Osteoblast (primary cell): ENCODE measurements at regions not wholly inside any gene's neighbourhood (a gene's known extent, or its start where the extent isn't known, plus 50 kb on each side); places are given as distances from the start of the nearest gene placed in this dataset.

Experiments used
- DNase-seq: peaks from one replicate; pipeline ENCODE4 v3.0.0; 2011; ENCODE audit warnings: low spot score, mixed read lengths; ENCODE audit not compliant: insufficient read length; ENCODE audit errors: missing footprints
- H2AFZ ChIP-seq: 2 replicates; pipeline ENCODE4 v1.6.0; 2011; ENCODE audit warnings: mild to moderate bottlenecking, low read length
- H3K27ac ChIP-seq: 2 replicates; pipeline ENCODE4 v1.5.1; 2011; ENCODE audit warnings: mild to moderate bottlenecking, low read depth, low read length, moderate library complexity
- H3K27me3 ChIP-seq: 2 replicates; pipeline ENCODE4 v1.6.0; 2012; ENCODE audit warnings: mild to moderate bottlenecking, control low read depth, inconsistent platforms, low read length, moderate library complexity; ENCODE audit not compliant: insufficient read depth
- H3K36me3 ChIP-seq: 2 replicates; pipeline ENCODE4 v1.5.1; 2011; ENCODE audit warnings: mild to moderate bottlenecking, low read length, control low read depth, moderate library complexity; ENCODE audit not compliant: insufficient read depth
- H3K4me1 ChIP-seq: 2 replicates; pipeline ENCODE4 v1.5.1; 2011; ENCODE audit warnings: mild to moderate bottlenecking, low read length, control low read depth, moderate library complexity; ENCODE audit not compliant: insufficient read depth
- H3K4me2 ChIP-seq: 2 replicates; pipeline ENCODE4 v1.6.0; 2011; ENCODE audit warnings: mild to moderate bottlenecking, low read length; ENCODE audit not compliant: insufficient read depth
- H3K4me3 ChIP-seq: fragments of 200-600 bp; sonication (generic); 3 replicates; pipeline ENCODE4 v1.5.1; 2012; ENCODE audit warnings: mild to moderate bottlenecking, low read length, inconsistent platforms; ENCODE audit not compliant: insufficient read depth
- H3K79me2 ChIP-seq: 2 replicates; pipeline ENCODE4 v1.6.0; 2012; ENCODE audit warnings: mild to moderate bottlenecking, low read length, control low read depth, inconsistent platforms; ENCODE audit not compliant: insufficient read depth
- H3K9me3 ChIP-seq: 2 replicates; pipeline ENCODE4 v1.5.1; 2011; ENCODE audit warnings: low read depth, low read length, control low read depth
- H4K20me1 ChIP-seq: 2 replicates; pipeline ENCODE4 v1.6.0; 2012; ENCODE audit warnings: mild to moderate bottlenecking, low read length, control low read depth; ENCODE audit not compliant: insufficient read depth
- CTCF ChIP-seq: IDR thresholded peaks from 2 replicates; pipeline ENCODE4 v1.5.1; 2011; ENCODE audit warnings: mild to moderate bottlenecking, low read depth, low read length, moderate library complexity; ENCODE audit errors: extremely low read depth

- no peak overlapping the region for H3K27ac ChIP-seq
- no peaks in the 10 kb centered on the region for H3K36me3 ChIP-seq
Observed at GRCh38 chr21:32203877-32204480, 74.9 kb downstream of the MIS18A start.

DNA sequence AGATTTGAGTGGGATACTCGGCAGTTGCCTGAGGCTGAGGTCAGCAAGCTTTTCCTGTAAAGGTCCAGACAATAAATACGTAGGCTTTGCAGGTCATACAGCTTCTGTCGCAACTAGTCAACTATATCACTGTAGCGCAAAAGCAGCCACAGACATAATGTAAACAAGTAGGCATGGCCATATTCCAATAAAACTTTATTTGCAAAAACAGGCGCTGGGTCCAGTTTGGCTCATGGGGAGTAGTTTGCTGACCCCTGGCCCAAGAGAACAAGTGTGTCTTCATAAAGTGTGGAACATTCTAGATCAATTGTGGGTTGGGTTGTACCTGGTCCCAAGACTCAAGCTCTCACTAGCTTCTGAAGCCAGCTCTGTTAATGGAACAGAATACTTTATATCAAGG, 78.8 kb downstream of the MIS18A start:
- no peaks in the 10 kb centered on the region for H3K79me2 ChIP-seq
- no peaks in the 10 kb centered on the region for H3K36me3 ChIP-seq
- no peak overlapping the region for H3K4me3 ChIP-seq
- TF ChIP-seq CTCF: no peak
- no peaks in the 10 kb centered on the region for H3K27me3 ChIP-seq
- no peak overlapping the region for H3K27ac ChIP-seq
- no peaks in the 10 kb centered on the region for H3K4me1 ChIP-seq
- H2AFZ ChIP-seq: no peak overlapping the region
- H4K20me1 ChIP-seq: no peaks in the 10 kb centered on the region
- H3K4me2 ChIP-seq: no peak overlapping the region
- H3K9me3 ChIP-seq: no peaks in the 10 kb centered on the region
- DNase-seq: no peak

More at GRCh38 chr21:32203877-32204480, 74.9 kb downstream of the MIS18A start:
- Histone ChIP-seq H3K4me2 (no peak overlapping the region), H4K20me1 (no peaks in the 10 kb centered on the region), H3K4me1 (no peaks in the 10 kb centered on the region), H2AFZ (no peak overlapping the region), H3K9me3 (no peaks in the 10 kb centered on the region), H3K27me3 (no peaks in the 10 kb centered on the region), H3K79me2 (no peaks in the 10 kb centered on the region), H3K4me3 (no peak overlapping the region)
- no peak for TF ChIP-seq CTCF
- DNase-seq: no peak

DNA sequence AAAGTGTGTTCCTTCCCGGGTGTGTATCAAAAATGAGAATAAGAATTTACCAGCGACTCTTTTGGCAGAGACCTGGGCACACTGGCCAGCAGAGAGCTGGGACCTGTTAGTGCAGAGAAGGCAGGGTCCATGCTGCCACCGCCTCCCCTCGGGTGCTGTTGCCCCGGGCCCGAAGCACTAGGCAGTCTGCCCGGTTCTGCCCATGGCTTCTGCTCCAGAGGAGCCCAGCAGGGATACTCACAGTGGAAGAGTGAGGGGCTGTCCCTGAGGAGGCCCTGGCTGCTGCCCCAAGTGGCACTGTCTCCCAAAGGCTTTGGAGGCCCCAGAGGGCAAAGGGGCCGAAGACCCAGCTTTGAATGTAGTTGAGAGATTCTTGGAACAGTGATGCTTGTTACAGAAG, 80.5 kb downstream of the MIS18A start:
- Histone ChIP-seq H3K4me1 (no peaks in the 10 kb centered on the region), H3K27ac (no peak overlapping the region), H3K36me3 (no peaks in the 10 kb centered on the region), H3K27me3 (no peaks in the 10 kb centered on the region), H2AFZ (no peak overlapping the region), H3K79me2 (no peaks in the 10 kb centered on the region), H3K9me3 (no peaks in the 10 kb centered on the region), H3K4me2 (no peak overlapping the region), H3K4me3 (no peak overlapping the region), H4K20me1 (no peaks in the 10 kb centered on the region)
- TF ChIP-seq CTCF: no peak
- no peak for DNase-seq

DNA sequence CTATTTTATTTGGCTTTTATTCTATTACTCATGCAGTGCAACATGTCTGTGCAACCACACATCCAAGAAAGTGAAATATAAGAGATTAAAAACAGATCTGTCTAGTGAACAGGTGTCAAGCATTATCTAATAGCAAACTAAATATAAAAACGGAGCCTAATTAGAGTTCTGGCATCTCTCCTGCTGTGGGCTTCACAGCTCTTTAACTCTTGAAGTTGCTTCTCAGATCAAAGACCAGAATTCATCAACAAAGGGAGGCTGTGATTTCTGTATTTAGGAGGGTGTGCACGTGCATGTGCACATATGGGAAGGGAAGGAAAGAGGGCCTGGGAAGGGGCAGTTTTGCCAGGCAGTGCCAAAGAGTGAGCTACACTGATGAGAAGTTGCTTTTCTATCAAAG, 81.0 kb downstream of the MIS18A start:
- Histone ChIP-seq H3K4me3 (no peak overlapping the region), H3K27me3 (no peaks in the 10 kb centered on the region), H3K36me3 (no peaks in the 10 kb centered on the region), H3K9me3 (no peaks in the 10 kb centered on the region), H2AFZ (no peak overlapping the region), H3K27ac (no peak overlapping the region), H3K79me2 (no peaks in the 10 kb centered on the region), H4K20me1 (no peaks in the 10 kb centered on the region), H3K4me1 (no peaks in the 10 kb centered on the region), H3K4me2 (no peak overlapping the region)
- no peak for TF ChIP-seq CTCF
- no peak for DNase-seq
